ENCODE measurements at regions not wholly inside any gene's neighbourhood (a gene's known extent, or its start where the extent isn't known, plus 50 kb on each side); places are given as distances from the start of the nearest gene placed in this dataset.

DNA sequence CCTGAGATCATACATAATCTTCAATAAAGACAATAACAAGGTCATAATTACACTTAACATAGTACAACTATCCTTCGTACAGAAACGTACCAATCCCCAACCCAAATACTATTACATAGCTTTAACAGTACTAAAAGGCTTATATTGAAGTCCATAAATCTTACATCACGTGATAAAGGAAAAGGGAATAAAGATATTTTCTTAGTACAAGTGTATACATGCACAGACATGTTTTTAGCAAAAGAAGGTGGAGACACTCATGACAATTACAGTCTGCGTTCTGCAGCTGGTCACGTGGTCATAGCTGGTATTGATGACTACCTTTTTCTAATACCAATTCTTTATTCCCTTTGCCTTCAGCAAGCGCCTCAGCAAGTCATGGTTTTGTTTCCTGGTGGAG is 464.5 kb upstream of the SLITRK5 start:
- no peak for TF ChIP-seq POLR2AphosphoS5 (IDR thresholded peaks at IDR 0.05)
- TF ChIP-seq, protein P1, sequence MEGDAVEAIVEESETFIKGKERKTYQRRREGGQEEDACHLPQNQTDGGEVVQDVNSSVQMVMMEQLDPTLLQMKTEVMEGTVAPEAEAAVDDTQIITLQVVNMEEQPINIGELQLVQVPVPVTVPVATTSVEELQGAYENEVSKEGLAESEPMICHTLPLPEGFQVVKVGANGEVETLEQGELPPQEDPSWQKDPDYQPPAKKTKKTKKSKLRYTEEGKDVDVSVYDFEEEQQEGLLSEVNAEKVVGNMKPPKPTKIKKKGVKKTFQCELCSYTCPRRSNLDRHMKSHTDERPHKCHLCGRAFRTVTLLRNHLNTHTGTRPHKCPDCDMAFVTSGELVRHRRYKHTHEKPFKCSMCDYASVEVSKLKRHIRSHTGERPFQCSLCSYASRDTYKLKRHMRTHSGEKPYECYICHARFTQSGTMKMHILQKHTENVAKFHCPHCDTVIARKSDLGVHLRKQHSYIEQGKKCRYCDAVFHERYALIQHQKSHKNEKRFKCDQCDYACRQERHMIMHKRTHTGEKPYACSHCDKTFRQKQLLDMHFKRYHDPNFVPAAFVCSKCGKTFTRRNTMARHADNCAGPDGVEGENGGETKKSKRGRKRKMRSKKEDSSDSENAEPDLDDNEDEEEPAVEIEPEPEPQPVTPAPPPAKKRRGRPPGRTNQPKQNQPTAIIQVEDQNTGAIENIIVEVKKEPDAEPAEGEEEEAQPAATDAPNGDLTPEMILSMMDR (IDR thresholded peaks at IDR 0.05): no peak
- no peak for TF ChIP-seq POLR2A (IDR thresholded peaks at IDR 0.05)

Data from sigmoid colon (tissue), 4 donors.